SK-N-SH treated with all-trans-retinoic acid at 6 μM for 48 hours (cell line): ENCODE measurements at regions not wholly inside any gene's neighbourhood (a gene's known extent, or its start where the extent isn't known, plus 50 kb on each side); places are given as distances from the start of the nearest gene placed in this dataset.

Source experiments
- ATAC-seq: fragments of 200-7000 bp; cut with Tn5 transposase; 3 replicates; pipeline ENCODE4 v1.9.1; 2020; ENCODE audit warnings: mild to moderate bottlenecking, moderate library complexity
- ARNTL ChIP-seq: fragments of 450-650 bp; formaldehyde crosslinking; IDR thresholded peaks from 2 replicates; pipeline ENCODE4 v1.5.0; 2020; ENCODE audit warnings: low read depth, mild to moderate bottlenecking, moderate library complexity, borderline replicate concordance
- BACH2 ChIP-seq: fragments of 250-450 bp; sonication (Bioruptor Pico); IDR thresholded peaks from 2 replicates; pipeline ENCODE4 v1.9.0; 2021; ENCODE audit warnings: mild to moderate bottlenecking, borderline replicate concordance
- CSDC2 ChIP-seq: fragments of 250-450 bp; sonication (Bioruptor Pico); IDR thresholded peaks from 2 replicates; pipeline ENCODE4 v1.5.0; 2020; ENCODE audit warnings: mild to moderate bottlenecking, moderate library complexity
- ESRRG ChIP-seq: fragments of 250-450 bp; sonication (Bioruptor Pico); IDR thresholded peaks from 2 replicates; pipeline ENCODE4 v1.6.1; 2021; ENCODE audit warnings: mild to moderate bottlenecking
- GLIS3 ChIP-seq: fragments of 250-450 bp; sonication (Bioruptor Pico); IDR thresholded peaks from 2 replicates; pipeline ENCODE4 v1.5.0; 2020; ENCODE audit warnings: mild to moderate bottlenecking, moderate library complexity
- ISL1 ChIP-seq: fragments of 250-450 bp; sonication (Bioruptor Pico); IDR thresholded peaks from 2 replicates; pipeline ENCODE4 v2.1.2; 2022; ENCODE audit warnings: mild to moderate bottlenecking, moderate library complexity
- OSR1 ChIP-seq: fragments of 250-450 bp; sonication (Bioruptor Pico); IDR thresholded peaks from 2 replicates; pipeline ENCODE4 v1.8.0; 2022; ENCODE audit warnings: moderate library complexity, mild to moderate bottlenecking, inconsistent platforms
- RARB ChIP-seq: fragments of 250-450 bp; sonication (Bioruptor Pico); IDR thresholded peaks from 2 replicates; pipeline ENCODE4 v1.8.0; 2021; ENCODE audit warnings: mild to moderate bottlenecking, moderate library complexity
- SNAI2 ChIP-seq: fragments of 250-450 bp; sonication (Bioruptor Pico); IDR thresholded peaks from 2 replicates; pipeline ENCODE4 v1.5.0; 2020; ENCODE audit warnings: mild to moderate bottlenecking, moderate library complexity
- TCF4 ChIP-seq: fragments of 250-450 bp; sonication (Bioruptor Pico); IDR thresholded peaks from 2 replicates; pipeline ENCODE4 v1.8.0; 2021; ENCODE audit warnings: mild to moderate bottlenecking, moderate library complexity, borderline replicate concordance
- TOX ChIP-seq: fragments of 250-450 bp; sonication (Bioruptor Pico); IDR thresholded peaks from 2 replicates; pipeline ENCODE4 v1.8.0; 2021; ENCODE audit warnings: mild to moderate bottlenecking, moderate library complexity, borderline replicate concordance
- ZC3H10 ChIP-seq: fragments of 250-450 bp; sonication (Bioruptor Pico); IDR thresholded peaks from 2 replicates; pipeline ENCODE4 v1.5.1; 2021; ENCODE audit warnings: mild to moderate bottlenecking, moderate library complexity
- ZFP3 ChIP-seq: fragments of 250-450 bp; sonication (Bioruptor Pico); IDR thresholded peaks from 2 replicates; pipeline ENCODE4 v1.5.0; 2020; ENCODE audit warnings: mild to moderate bottlenecking, moderate library complexity
- ZFP30 ChIP-seq: fragments of 450-650 bp; formaldehyde crosslinking; IDR thresholded peaks from 2 replicates; pipeline ENCODE4 v1.5.0; 2022; ENCODE audit warnings: mild to moderate bottlenecking, moderate library complexity
- ZNF565 ChIP-seq: fragments of 450-650 bp; formaldehyde crosslinking; conservative IDR thresholded peaks from 2 replicates; pipeline ENCODE4 v1.5.0; 2020; ENCODE audit warnings: low read depth, mild to moderate bottlenecking, moderate library complexity
- ZNF70 ChIP-seq: fragments of 450-650 bp; formaldehyde crosslinking; IDR thresholded peaks from 2 replicates; pipeline ENCODE4 v1.5.0; 2020; ENCODE audit warnings: mild to moderate bottlenecking, moderate library complexity
- ZNF8 ChIP-seq: fragments of 450-650 bp; formaldehyde crosslinking; IDR thresholded peaks from 2 replicates; pipeline ENCODE4 v1.5.0; 2020; ENCODE audit warnings: mild to moderate bottlenecking, moderate library complexity
- TF ChIP-seq, protein P1 (sequence below): fragments of 250-450 bp; sonication (Bioruptor Pico); IDR thresholded peaks from 2 replicates; pipeline ENCODE4 v1.8.0; 2021; ENCODE audit warnings: low read depth, mild to moderate bottlenecking, moderate library complexity, borderline replicate concordance
- TF ChIP-seq, protein P2 (sequence below): fragments of 250-450 bp; sonication (Bioruptor Pico); IDR thresholded peaks from 2 replicates; pipeline ENCODE4 v1.5.1; 2020; ENCODE audit warnings: low read depth, mild to moderate bottlenecking, moderate library complexity
- TF ChIP-seq, protein P3 (sequence below): fragments of 250-450 bp; sonication (Bioruptor Pico); IDR thresholded peaks from 2 replicates; pipeline ENCODE4 v1.5.0; 2020; ENCODE audit warnings: mild to moderate bottlenecking, moderate library complexity
- TF ChIP-seq, protein P4 (sequence below): fragments of 250-450 bp; sonication (Bioruptor Pico); IDR thresholded peaks from 2 replicates; pipeline ENCODE4 v1.8.0; 2020; ENCODE audit warnings: mild to moderate bottlenecking, moderate library complexity, borderline replicate concordance
- TF ChIP-seq, protein P5 (sequence below): fragments of 250-450 bp; sonication (Bioruptor Pico); IDR thresholded peaks from 2 replicates; pipeline ENCODE4 v1.5.1; 2021; ENCODE audit warnings: mild to moderate bottlenecking, moderate library complexity

DNA sequence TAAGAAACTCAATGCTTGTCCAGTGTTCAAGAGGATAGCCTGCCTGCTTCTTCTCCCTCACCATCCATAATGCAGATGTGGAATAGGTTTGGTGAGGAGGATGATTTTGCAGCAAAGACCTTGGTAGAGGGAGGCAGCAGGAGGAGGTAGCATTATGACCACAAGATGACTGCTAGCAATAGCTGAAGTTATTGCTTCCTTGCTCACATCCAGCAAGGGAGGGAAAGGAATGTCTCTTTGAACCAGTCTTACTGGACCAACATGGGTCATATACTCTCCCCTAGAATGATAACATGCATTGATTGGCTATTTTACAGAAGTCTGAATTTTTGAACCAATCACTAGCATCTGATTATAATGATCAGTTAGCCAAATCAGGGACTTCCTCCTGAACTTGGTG, 607.6 kb downstream of the EBF1 start:
- TF ChIP-seq, protein P1, sequence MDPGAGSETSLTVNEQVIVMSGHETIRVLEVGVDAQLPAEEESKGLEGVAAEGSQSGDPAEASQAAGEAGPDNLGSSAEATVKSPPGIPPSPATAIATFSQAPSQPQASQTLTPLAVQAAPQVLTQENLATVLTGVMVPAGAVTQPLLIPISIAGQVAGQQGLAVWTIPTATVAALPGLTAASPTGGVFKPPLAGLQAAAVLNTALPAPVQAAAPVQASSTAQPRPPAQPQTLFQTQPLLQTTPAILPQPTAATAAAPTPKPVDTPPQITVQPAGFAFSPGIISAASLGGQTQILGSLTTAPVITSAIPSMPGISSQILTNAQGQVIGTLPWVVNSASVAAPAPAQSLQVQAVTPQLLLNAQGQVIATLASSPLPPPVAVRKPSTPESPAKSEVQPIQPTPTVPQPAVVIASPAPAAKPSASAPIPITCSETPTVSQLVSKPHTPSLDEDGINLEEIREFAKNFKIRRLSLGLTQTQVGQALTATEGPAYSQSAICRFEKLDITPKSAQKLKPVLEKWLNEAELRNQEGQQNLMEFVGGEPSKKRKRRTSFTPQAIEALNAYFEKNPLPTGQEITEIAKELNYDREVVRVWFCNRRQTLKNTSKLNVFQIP, result no peak
- no peak for TF ChIP-seq ZNF565 (CRISPR knock-in tag)
- TF ChIP-seq, protein P2, sequence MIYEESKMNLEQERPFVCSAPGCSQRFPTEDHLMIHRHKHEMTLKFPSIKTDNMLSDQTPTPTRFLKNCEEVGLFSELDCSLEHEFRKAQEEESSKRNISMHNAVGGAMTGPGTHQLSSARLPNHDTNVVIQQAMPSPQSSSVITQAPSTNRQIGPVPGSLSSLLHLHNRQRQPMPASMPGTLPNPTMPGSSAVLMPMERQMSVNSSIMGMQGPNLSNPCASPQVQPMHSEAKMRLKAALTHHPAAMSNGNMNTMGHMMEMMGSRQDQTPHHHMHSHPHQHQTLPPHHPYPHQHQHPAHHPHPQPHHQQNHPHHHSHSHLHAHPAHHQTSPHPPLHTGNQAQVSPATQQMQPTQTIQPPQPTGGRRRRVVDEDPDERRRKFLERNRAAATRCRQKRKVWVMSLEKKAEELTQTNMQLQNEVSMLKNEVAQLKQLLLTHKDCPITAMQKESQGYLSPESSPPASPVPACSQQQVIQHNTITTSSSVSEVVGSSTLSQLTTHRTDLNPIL (CRISPR knock-in tag), result no peak
- TF ChIP-seq ESRRG (CRISPR knock-in tag), result no peak
- no peak for TF ChIP-seq OSR1 (CRISPR knock-in tag)
- TF ChIP-seq CSDC2 (CRISPR knock-in tag), result no peak
- TF ChIP-seq, protein P3, sequence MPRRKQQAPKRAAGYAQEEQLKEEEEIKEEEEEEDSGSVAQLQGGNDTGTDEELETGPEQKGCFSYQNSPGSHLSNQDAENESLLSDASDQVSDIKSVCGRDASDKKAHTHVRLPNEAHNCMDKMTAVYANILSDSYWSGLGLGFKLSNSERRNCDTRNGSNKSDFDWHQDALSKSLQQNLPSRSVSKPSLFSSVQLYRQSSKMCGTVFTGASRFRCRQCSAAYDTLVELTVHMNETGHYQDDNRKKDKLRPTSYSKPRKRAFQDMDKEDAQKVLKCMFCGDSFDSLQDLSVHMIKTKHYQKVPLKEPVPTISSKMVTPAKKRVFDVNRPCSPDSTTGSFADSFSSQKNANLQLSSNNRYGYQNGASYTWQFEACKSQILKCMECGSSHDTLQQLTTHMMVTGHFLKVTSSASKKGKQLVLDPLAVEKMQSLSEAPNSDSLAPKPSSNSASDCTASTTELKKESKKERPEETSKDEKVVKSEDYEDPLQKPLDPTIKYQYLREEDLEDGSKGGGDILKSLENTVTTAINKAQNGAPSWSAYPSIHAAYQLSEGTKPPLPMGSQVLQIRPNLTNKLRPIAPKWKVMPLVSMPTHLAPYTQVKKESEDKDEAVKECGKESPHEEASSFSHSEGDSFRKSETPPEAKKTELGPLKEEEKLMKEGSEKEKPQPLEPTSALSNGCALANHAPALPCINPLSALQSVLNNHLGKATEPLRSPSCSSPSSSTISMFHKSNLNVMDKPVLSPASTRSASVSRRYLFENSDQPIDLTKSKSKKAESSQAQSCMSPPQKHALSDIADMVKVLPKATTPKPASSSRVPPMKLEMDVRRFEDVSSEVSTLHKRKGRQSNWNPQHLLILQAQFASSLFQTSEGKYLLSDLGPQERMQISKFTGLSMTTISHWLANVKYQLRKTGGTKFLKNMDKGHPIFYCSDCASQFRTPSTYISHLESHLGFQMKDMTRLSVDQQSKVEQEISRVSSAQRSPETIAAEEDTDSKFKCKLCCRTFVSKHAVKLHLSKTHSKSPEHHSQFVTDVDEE (CRISPR knock-in tag), result no peak
- TF ChIP-seq TOX (CRISPR knock-in tag), result no peak
- TF ChIP-seq ISL1 (CRISPR knock-in tag), result no peak
- no peak for ATAC-seq

DNA sequence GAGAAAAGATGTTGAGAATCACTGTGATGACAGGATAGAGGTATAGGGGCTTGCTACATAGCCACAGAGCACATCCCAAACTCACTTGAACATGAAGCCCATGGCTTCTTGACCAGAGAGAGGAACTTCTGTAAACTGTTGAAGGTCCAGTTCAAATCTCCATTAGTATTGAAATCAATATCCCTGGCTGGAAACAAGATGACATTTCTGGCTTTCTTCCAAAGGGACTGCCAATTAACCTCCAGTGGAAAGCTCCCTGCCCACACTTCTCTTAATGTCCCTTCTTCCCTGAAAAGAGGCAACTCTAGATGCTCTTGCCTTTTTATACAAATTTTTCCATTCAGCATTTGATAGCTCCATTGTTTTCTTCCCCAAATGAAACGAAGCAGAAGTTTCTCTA, 612.1 kb downstream of the EBF1 start:
- ATAC-seq, result no peak
- TF ChIP-seq RARB (CRISPR knock-in tag) (no peak), ZNF565 (CRISPR knock-in tag) (no peak), ZNF70 (CRISPR knock-in tag) (no peak), ZC3H10 (CRISPR knock-in tag) (no peak), SNAI2 (CRISPR knock-in tag) (no peak), TOX (CRISPR knock-in tag) (no peak)
- TF ChIP-seq, protein P4, sequence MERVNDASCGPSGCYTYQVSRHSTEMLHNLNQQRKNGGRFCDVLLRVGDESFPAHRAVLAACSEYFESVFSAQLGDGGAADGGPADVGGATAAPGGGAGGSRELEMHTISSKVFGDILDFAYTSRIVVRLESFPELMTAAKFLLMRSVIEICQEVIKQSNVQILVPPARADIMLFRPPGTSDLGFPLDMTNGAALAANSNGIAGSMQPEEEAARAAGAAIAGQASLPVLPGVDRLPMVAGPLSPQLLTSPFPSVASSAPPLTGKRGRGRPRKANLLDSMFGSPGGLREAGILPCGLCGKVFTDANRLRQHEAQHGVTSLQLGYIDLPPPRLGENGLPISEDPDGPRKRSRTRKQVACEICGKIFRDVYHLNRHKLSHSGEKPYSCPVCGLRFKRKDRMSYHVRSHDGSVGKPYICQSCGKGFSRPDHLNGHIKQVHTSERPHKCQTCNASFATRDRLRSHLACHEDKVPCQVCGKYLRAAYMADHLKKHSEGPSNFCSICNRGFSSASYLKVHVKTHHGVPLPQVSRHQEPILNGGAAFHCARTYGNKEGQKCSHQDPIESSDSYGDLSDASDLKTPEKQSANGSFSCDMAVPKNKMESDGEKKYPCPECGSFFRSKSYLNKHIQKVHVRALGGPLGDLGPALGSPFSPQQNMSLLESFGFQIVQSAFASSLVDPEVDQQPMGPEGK (CRISPR knock-in tag), result no peak

DNA sequence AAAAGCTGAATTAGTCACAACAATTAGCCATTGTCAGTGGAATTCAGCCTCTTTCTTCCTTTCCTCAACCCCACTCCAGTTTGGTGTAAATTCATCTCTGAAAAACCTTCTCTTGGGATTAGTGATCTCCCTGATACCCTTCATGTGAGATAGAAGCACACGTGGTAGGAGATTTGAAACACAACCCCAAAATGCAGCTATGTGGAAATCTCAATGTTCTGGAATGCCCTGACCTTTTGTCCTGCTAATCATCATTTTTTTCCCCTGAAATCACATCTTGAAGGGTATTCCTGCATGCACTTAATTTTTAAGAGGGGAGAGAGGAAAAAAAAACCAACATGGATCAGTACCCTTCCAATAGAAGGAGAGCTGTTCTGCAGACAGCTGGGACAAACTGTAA, 612.6 kb downstream of the EBF1 start:
- no peak for ATAC-seq
- TF ChIP-seq GLIS3 (no peak), RARB (CRISPR knock-in tag) (no peak), TOX (CRISPR knock-in tag) (no peak), ISL1 (CRISPR knock-in tag) (no peak), ZNF8 (no peak), SNAI2 (CRISPR knock-in tag) (no peak), ZFP3 (CRISPR knock-in tag) (no peak), ZFP30 (CRISPR knock-in tag) (no peak), BACH2 (CRISPR knock-in tag) (no peak), ZNF70 (CRISPR knock-in tag) (no peak), ESRRG (CRISPR knock-in tag) (no peak), ARNTL (CRISPR knock-in tag) (no peak), TCF4 (CRISPR knock-in tag) (no peak)
- TF ChIP-seq, protein P2 (CRISPR knock-in tag), result no peak
- TF ChIP-seq, protein P3 (CRISPR knock-in tag), result no peak
- TF ChIP-seq, protein P5, sequence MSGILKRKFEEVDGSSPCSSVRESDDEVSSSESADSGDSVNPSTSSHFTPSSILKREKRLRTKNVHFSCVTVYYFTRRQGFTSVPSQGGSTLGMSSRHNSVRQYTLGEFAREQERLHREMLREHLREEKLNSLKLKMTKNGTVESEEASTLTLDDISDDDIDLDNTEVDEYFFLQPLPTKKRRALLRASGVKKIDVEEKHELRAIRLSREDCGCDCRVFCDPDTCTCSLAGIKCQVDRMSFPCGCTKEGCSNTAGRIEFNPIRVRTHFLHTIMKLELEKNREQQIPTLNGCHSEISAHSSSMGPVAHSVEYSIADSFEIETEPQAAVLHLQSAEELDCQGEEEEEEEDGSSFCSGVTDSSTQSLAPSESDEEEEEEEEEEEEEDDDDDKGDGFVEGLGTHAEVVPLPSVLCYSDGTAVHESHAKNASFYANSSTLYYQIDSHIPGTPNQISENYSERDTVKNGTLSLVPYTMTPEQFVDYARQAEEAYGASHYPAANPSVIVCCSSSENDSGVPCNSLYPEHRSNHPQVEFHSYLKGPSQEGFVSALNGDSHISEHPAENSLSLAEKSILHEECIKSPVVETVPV (CRISPR knock-in tag), result no peak
- TF ChIP-seq, protein P4 (CRISPR knock-in tag), result no peak
